ENCODE measurements at regions not wholly inside any gene's neighbourhood (a gene's known extent, or its start where the extent isn't known, plus 50 kb on each side); places are given as distances from the start of the nearest gene placed in this dataset.

DNA sequence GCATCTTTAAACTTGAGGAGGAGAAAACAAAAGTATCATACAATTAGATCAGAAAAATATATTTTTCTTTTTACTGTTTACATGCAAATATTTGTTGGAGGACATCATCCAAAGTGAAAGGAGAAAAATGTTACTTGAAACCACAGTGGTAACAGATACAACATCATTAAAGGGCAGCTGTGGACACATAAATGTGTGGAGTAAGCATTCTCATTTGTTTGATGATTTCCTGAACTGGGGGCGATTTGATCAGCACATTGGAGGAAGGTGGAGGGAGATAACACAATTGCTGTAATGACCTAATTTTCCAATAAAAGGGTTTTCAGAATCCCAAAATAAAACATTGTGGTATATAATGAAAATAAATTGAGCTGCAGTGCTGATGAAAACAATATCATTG, 314.5 kb upstream of the HS3ST1 start:
- Histone ChIP-seq H3K36me3 (no peaks in the 10 kb centered on the region), H3K27me3 (no peaks in the 10 kb centered on the region), H3K27ac (no peak overlapping the region), H3K4me3 (no peak overlapping the region), H3K4me1 (no peaks in the 10 kb centered on the region), H3K9me3 (no peaks in the 10 kb centered on the region)
- DNase-seq (no peak), ATAC-seq (no peak)
- TF ChIP-seq, protein P1, sequence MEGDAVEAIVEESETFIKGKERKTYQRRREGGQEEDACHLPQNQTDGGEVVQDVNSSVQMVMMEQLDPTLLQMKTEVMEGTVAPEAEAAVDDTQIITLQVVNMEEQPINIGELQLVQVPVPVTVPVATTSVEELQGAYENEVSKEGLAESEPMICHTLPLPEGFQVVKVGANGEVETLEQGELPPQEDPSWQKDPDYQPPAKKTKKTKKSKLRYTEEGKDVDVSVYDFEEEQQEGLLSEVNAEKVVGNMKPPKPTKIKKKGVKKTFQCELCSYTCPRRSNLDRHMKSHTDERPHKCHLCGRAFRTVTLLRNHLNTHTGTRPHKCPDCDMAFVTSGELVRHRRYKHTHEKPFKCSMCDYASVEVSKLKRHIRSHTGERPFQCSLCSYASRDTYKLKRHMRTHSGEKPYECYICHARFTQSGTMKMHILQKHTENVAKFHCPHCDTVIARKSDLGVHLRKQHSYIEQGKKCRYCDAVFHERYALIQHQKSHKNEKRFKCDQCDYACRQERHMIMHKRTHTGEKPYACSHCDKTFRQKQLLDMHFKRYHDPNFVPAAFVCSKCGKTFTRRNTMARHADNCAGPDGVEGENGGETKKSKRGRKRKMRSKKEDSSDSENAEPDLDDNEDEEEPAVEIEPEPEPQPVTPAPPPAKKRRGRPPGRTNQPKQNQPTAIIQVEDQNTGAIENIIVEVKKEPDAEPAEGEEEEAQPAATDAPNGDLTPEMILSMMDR (IDR thresholded peaks at IDR 0.05) = no peak
- intact Hi-C loops (cut with DNase I) = no loop called here

- Histone ChIP-seq H3K9me3 (no peaks in the 10 kb centered on the region), H3K27me3 (no peaks in the 10 kb centered on the region), H3K36me3 (no peaks in the 10 kb centered on the region), H3K4me3 (no peak overlapping the region), H3K4me1 (no peaks in the 10 kb centered on the region), H3K27ac (no peak overlapping the region)
- ATAC-seq (no peak), DNase-seq (no peak)
- intact Hi-C loops (cut with DNase I) = no loop called here
- TF ChIP-seq, protein P1 (IDR thresholded peaks at IDR 0.05) = no peak
Observed at GRCh38 chr4:11741190-11741652, 312.5 kb upstream of the HS3ST1 start.

- H3K27me3 ChIP-seq = no peaks in the 10 kb centered on the region
Observed at GRCh38 chr4:11739992-11740391, 311.3 kb upstream of the HS3ST1 start.

GRCh38 chr4:11736978-11737377, 308.3 kb upstream of the HS3ST1 start:
- no peak overlapping the region for H3K4me3 ChIP-seq
- DNase-seq (no peak), ATAC-seq (no peak)
- intact Hi-C loops (cut with DNase I) = no loop called here
- TF ChIP-seq, protein P1 (IDR thresholded peaks at IDR 0.05) = no peak
- H3K9me3 ChIP-seq = no peaks in the 10 kb centered on the region
- H3K27me3 ChIP-seq = no peaks in the 10 kb centered on the region
- no peak overlapping the region for H3K27ac ChIP-seq
- H3K36me3 ChIP-seq = no peaks in the 10 kb centered on the region
- no peaks in the 10 kb centered on the region for H3K4me1 ChIP-seq

More at GRCh38 chr4:11739992-11740391, 311.3 kb upstream of the HS3ST1 start:
- Histone ChIP-seq H3K4me1 (no peaks in the 10 kb centered on the region), H3K4me3 (no peak overlapping the region), H3K9me3 (no peaks in the 10 kb centered on the region), H3K27ac (no peak overlapping the region), H3K36me3 (no peaks in the 10 kb centered on the region)
- no peak for DNase-seq
- TF ChIP-seq, protein P1 (IDR thresholded peaks at IDR 0.05) = no peak
- intact Hi-C loops (cut with DNase I) = no loop called here
- ATAC-seq = no peak

GRCh38 chr4:11735651-11736050, 307.0 kb upstream of the HS3ST1 start:
- Histone ChIP-seq H3K27me3 (no peaks in the 10 kb centered on the region), H3K27ac (no peak overlapping the region), H3K4me3 (no peak overlapping the region), H3K4me1 (no peaks in the 10 kb centered on the region), H3K9me3 (no peaks in the 10 kb centered on the region), H3K36me3 (no peaks in the 10 kb centered on the region)
- no peak for ATAC-seq
- intact Hi-C loops (cut with DNase I) = no loop called here
- TF ChIP-seq, protein P1 (IDR thresholded peaks at IDR 0.05) = no peak
- no peak for DNase-seq

DNA sequence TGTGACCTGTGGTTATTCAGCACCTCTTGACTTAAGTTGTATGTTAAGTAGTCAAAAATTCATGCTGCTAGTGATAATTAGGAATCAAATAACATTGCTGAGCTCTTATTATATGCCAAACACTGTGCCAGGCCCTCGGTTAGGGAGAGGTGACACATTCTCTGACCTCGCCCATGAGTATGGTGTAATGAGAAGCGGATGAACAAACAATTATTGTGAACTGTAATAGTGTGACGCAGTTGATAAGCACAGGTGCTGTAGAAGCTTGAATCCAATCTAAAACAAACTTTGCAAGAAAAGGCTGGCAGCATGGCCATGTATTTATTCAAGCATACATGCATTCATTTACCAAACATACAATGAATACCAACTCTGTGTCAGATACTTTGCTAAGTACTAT, 303.5 kb upstream of the HS3ST1 start:
- Histone ChIP-seq H3K9me3 (no peaks in the 10 kb centered on the region), H3K36me3 (no peaks in the 10 kb centered on the region), H3K27me3 (no peaks in the 10 kb centered on the region), H3K4me3 (no peak overlapping the region), H3K27ac (no peak overlapping the region), H3K4me1 (no peaks in the 10 kb centered on the region)
- TF ChIP-seq, protein P1 (IDR thresholded peaks at IDR 0.05) = no peak
- ATAC-seq (no peak), DNase-seq (no peak)
- intact Hi-C loops (cut with DNase I) = no loop called here

Measured in upper lobe of right lung (tissue), 1 donor.